ENCODE measurements at regions not wholly inside any gene's neighbourhood (a gene's known extent, or its start where the extent isn't known, plus 50 kb on each side); places are given as distances from the start of the nearest gene placed in this dataset.

GRCh38 chr12:14247166-14247565 is 118.3 kb upstream of the ATF7IP start:
- no peak for TF ChIP-seq POLR2A (IDR thresholded peaks at IDR 0.05)
- TF ChIP-seq CTCF (IDR thresholded peaks at IDR 0.05), result no peak

Measured in heart left ventricle (tissue), 13 donors.